RWPE1 (cell line): ENCODE measurements at regions not wholly inside any gene's neighbourhood (a gene's known extent, or its start where the extent isn't known, plus 50 kb on each side); places are given as distances from the start of the nearest gene placed in this dataset.

Experiments used
- CTCF ChIA-PET: fragments of 350-600 bp; sonication (Branson Sonifier 250); formaldehyde crosslinking; extraction: SDS; loops from one replicate; lab custom pipeline; 2021; lab: Yijun Ruan, JAX
- POLR2A ChIA-PET: fragments of 400-600 bp; formaldehyde crosslinking; extraction: SDS; loops from one replicate; lab custom pipeline; 2020; ENCODE audit warnings: antibody characterized with exemption; ENCODE audit not compliant: low non-redundant PET; lab: Yijun Ruan, JAX
- DNase-seq: peaks from one replicate; pipeline ENCODE4 v3.0.0; 2012; ENCODE audit warnings: low spot score
- H3K27ac ChIP-seq: fragments of 450-650 bp; 2 replicates; pipeline ENCODE4 v1.5.1; 2017
- TF ChIP-seq, protein P1 (sequence below): fragments of 450-650 bp; conservative IDR thresholded peaks from 2 replicates; pipeline ENCODE4 v1.5.1; 2017; ENCODE audit warnings: low read depth, mild to moderate bottlenecking

DNA sequence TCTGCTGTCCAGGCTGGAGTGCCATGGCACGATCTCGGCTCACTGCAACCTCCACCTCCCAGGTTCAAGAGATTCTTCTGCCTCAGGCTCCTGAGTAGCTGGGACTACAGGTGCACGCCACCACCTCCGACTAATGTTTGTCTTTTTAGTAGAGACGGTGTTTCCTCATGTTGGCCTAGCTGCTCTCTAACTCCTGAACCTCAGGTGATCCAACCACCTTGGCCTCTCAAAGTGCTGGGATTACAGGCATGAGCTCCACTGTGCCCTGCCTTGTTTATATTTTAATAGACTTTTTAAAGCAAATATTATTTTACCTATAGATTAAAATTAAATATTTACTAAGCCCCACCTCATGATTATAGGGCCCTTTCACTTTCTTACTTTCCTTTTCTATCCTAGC is 483.2 kb upstream of the EPHA7 start:
- TF ChIP-seq, protein P1, sequence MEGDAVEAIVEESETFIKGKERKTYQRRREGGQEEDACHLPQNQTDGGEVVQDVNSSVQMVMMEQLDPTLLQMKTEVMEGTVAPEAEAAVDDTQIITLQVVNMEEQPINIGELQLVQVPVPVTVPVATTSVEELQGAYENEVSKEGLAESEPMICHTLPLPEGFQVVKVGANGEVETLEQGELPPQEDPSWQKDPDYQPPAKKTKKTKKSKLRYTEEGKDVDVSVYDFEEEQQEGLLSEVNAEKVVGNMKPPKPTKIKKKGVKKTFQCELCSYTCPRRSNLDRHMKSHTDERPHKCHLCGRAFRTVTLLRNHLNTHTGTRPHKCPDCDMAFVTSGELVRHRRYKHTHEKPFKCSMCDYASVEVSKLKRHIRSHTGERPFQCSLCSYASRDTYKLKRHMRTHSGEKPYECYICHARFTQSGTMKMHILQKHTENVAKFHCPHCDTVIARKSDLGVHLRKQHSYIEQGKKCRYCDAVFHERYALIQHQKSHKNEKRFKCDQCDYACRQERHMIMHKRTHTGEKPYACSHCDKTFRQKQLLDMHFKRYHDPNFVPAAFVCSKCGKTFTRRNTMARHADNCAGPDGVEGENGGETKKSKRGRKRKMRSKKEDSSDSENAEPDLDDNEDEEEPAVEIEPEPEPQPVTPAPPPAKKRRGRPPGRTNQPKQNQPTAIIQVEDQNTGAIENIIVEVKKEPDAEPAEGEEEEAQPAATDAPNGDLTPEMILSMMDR: no peak
- H3K27ac ChIP-seq: no peak overlapping the region
- ChIA-PET CTCF (interaction anchor here (0.7 kb wide), 1 partner anchor 645 kb away, joined by 4 read pairs; no protein-coding TSS in a partner anchor), POLR2A (no interaction called here)
- DNase-seq: no peak

DNA sequence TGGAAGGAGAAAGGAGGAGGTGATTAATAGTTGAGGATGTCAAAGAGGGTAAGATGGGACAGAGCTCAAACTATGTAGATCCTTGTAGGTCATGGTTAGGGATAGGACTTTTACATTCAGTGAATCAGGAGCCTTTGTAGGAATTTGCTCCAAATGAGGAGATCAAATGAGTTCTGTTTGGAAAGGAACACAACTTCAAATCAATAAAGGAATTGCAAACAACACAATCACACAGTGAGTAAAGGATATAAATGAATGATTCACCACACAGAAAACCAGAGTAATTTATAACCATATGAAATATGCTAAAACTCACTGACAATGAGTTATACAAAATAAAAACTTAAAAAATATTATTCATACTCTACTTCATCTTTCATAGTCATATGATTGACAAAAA is 480.8 kb upstream of the EPHA7 start:
- TF ChIP-seq, protein P1: no peak
- POLR2A ChIA-PET: no interaction called here
- no peak overlapping the region for H3K27ac ChIP-seq
- CTCF ChIA-PET: no interaction called here
- no peak for DNase-seq

DNA sequence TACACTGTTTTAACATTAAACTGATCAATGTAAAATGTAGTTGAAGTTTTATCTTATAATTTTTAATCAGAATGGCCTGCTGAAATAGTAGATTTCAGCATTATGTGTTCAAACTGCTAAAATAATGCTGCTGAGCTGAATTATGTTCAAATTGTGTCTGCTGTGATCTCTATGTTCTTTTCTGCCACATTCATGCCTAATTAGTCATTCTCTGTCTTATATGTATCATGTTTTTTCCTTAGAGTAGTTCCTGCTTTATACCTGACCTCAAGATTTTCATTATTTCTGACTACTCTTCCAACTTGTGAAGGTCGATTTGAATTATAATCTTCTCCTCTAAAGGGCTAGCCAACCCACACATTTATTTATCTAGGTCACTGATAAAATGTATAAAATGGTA is 476.7 kb upstream of the EPHA7 start:
- DNase-seq: no peak
- ChIA-PET POLR2A (no interaction called here), CTCF (no interaction called here)
- no peak overlapping the region for H3K27ac ChIP-seq
- TF ChIP-seq, protein P1: no peak

DNA sequence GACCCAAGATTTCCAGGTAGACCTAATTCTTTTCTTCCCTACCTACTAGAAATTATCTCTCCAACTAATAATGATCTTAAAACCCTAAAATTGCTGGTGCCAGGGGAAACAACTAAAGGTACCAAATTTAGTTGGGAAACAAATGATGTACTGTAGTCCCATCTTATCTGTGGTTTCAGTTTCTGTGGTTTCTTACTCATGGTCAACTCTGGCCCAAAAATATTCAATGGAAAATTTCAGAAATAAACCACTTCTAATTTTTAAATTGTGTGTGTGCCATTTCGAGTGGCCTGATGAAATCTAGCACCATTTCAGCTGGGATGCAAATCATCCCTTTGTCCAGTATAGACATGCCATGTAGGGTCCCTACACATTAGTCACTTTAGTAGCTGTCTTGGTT is 475.2 kb upstream of the EPHA7 start:
- no peak overlapping the region for H3K27ac ChIP-seq
- POLR2A ChIA-PET: no interaction called here
- CTCF ChIA-PET: no interaction called here
- TF ChIP-seq, protein P1: no peak
- no peak for DNase-seq

DNA sequence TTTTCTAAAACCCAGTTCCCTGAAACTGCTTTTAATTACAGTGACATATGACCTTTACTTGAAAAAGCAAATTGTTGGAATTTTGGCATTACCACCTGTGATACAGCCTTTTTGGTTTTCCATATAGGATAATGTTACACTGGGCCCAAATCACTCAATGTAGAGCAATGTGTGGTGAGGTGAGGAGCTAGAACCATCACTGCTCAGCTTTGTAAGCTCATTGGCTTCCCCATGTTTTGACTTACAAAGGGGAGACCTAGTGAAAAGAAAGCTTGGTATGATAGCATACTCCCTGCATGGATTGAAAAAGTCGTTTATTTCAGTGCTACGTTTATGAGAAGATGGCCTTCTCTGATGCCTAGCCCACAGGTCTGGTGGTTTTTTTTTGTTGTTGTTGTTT is 470.4 kb upstream of the EPHA7 start:
- CTCF ChIA-PET: no interaction called here
- DNase-seq: no peak
- no peak overlapping the region for H3K27ac ChIP-seq
- POLR2A ChIA-PET: no interaction called here
- TF ChIP-seq, protein P1: no peak

DNA sequence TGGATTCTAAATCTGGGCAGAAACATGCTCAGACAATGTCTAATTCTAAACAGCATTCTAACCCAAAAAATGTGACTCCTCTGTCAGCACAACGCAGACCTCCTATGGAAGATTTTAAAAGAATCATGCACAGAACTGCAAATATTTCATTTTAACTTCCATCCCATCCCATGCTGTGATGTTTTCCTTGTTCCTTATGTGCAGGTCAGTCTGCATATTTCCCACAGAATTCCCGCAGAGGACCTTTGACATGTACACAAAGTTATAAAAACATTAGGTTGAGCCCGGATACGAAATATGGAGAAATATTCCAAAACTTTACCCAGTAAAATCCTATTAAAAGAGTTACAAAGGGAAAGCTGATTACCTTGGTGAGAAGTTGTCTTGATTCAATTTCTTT is 467.1 kb upstream of the EPHA7 start:
- no peak for DNase-seq
- ChIA-PET CTCF (no interaction called here), POLR2A (no interaction called here)
- no peak overlapping the region for H3K27ac ChIP-seq
- TF ChIP-seq, protein P1: no peak

DNA sequence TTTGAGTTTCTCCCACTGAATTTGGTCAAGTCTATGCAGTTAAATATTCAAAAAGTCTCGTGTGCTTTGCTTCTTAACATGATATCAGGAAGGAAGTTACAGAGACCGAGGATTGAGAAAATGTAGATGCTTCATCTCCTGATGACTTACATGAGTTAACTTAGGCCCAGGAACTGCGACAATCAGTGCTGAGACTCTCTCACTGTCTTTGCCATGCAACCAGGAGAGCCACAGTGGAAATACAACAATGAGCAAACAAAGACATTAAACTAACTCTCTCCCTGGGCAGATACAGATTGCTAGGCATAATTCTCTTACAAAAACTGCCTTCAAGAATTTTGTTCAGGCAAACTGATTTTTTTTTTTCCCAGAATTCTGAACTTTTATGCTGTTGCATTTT is 440.6 kb upstream of the EPHA7 start:
- ChIA-PET CTCF (no interaction called here), POLR2A (no interaction called here)
- TF ChIP-seq, protein P1: no peak
- no peak for DNase-seq
- H3K27ac ChIP-seq: no peak overlapping the region
